Lung (tissue), 11 donors: ENCODE measurements at regions not wholly inside any gene's neighbourhood (a gene's known extent, or its start where the extent isn't known, plus 50 kb on each side); places are given as distances from the start of the nearest gene placed in this dataset.

Experiments used
- ATAC-seq: fragments of 200-7000 bp; cut with Tn5 transposase; one replicate; pipeline ENCODE4 v1.9.1; 2020; ENCODE audit warnings: moderate number of reproducible peaks; ENCODE audit not compliant: insufficient read depth, low FRiP score
- DNase-seq, 3 donors: peaks; one replicate each; pipeline ENCODE4 v3.0.0-alpha.2; 2013 to 2017
- H3K27ac ChIP-seq, 2 donors: one replicate each; pipeline ENCODE4 v1.5.1; 2013; ENCODE audit warnings: mild to moderate bottlenecking in 2 of 2, moderate library complexity in 2 of 2, control low read depth in 1 of 2, inconsistent platforms in 1 of 2, low read depth in 1 of 2, low read length in 1 of 2
- H3K27me3 ChIP-seq, 3 donors: one replicate each; pipeline ENCODE4 v1.5.1; 2013; ENCODE audit warnings: low read length in 2 of 3; ENCODE audit not compliant: control insufficient read depth in 3 of 3, insufficient read depth in 3 of 3
- H3K36me3 ChIP-seq, 4 donors: one replicate each; pipeline ENCODE4 v1.5.1; 2013; ENCODE audit warnings: low read length in 4 of 4, mild to moderate bottlenecking in 1 of 4, moderate library complexity in 1 of 4; ENCODE audit not compliant: control insufficient read depth in 4 of 4, insufficient read depth in 4 of 4
- H3K4me1 ChIP-seq, 5 donors: one replicate each; pipeline ENCODE4 v1.5.1; 2013; ENCODE audit warnings: low read length in 5 of 5, mild to moderate bottlenecking in 2 of 5, moderate library complexity in 1 of 5; ENCODE audit not compliant: control insufficient read depth in 5 of 5, insufficient read depth in 5 of 5
- H3K4me3 ChIP-seq: one replicate; pipeline ENCODE4 v1.5.1; 2013; ENCODE audit warnings: mild to moderate bottlenecking, control low read depth, moderate library complexity
- H3K9ac ChIP-seq, 2 donors: one replicate each; pipeline ENCODE4 v1.5.1; 2013; ENCODE audit warnings: low read length in 2 of 2, control low read depth in 1 of 2; ENCODE audit not compliant: insufficient read depth in 1 of 2
- H3K9me3 ChIP-seq, 4 donors: one replicate each; pipeline ENCODE4 v1.5.1; 2013; ENCODE audit warnings: low read length in 3 of 4, mild to moderate bottlenecking in 1 of 4, moderate library complexity in 1 of 4; ENCODE audit not compliant: control insufficient read depth in 4 of 4, insufficient read depth in 3 of 4
- WGBS, 2 donors: extraction: QIAGEN DNeasy Blood & Tissue Kit; methylation state at CpG; one replicate each; pipeline ENCODE4 v1.1.7; 2013; 5-methylcytosine and 5-hydroxymethylcytosine counted together
- TF ChIP-seq, protein P1 (sequence below): IDR thresholded peaks from 2 replicates; pipeline ENCODE4 v1.5.1; 2012; ENCODE audit warnings: mild to moderate bottlenecking; ENCODE audit errors: control extremely low read depth, extremely low read depth
- donor health status: control.
- donor health status: control.
- donor health status: Bipolar disorder and iron deficiency.
- donor health status: healthy.
- donor health status: DM: yes; HTN: yes; CAD: no.

DNA sequence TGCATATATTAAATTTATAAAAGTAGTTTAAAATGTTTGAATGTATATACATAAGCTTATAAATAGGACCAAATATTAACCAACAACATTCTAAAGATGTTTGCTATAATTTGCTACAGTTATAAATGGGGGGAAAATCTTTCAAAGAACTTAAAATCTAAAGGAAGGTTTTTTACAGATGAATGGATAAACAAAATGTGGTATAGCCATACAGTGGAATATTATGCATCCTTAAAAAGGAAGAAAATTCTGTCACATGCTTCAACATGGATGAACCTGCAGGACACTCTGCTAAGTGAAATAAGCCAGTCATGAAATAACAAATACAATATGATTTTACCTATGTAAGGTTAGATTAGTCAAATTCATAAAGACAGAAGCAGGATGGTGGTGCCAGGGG lies 75.8 kb downstream of the TMEM17 start:
- ATAC-seq (no peak), DNase-seq (no peak)
- no peaks in the 10 kb centered on the region for H3K4me1 ChIP-seq
- TF ChIP-seq, protein P1, sequence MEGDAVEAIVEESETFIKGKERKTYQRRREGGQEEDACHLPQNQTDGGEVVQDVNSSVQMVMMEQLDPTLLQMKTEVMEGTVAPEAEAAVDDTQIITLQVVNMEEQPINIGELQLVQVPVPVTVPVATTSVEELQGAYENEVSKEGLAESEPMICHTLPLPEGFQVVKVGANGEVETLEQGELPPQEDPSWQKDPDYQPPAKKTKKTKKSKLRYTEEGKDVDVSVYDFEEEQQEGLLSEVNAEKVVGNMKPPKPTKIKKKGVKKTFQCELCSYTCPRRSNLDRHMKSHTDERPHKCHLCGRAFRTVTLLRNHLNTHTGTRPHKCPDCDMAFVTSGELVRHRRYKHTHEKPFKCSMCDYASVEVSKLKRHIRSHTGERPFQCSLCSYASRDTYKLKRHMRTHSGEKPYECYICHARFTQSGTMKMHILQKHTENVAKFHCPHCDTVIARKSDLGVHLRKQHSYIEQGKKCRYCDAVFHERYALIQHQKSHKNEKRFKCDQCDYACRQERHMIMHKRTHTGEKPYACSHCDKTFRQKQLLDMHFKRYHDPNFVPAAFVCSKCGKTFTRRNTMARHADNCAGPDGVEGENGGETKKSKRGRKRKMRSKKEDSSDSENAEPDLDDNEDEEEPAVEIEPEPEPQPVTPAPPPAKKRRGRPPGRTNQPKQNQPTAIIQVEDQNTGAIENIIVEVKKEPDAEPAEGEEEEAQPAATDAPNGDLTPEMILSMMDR: no peak
- H3K9ac ChIP-seq: no peak overlapping the region
- no peak overlapping the region for H3K4me3 ChIP-seq
- H3K27ac ChIP-seq: no peak overlapping the region
- H3K27me3 ChIP-seq: no peaks in the 10 kb centered on the region
- H3K36me3 ChIP-seq: no peaks in the 10 kb centered on the region
- H3K9me3 ChIP-seq: peaks cover 0 to 2% (median 0%) of the 10 kb centered on the region in 4 donors

DNA sequence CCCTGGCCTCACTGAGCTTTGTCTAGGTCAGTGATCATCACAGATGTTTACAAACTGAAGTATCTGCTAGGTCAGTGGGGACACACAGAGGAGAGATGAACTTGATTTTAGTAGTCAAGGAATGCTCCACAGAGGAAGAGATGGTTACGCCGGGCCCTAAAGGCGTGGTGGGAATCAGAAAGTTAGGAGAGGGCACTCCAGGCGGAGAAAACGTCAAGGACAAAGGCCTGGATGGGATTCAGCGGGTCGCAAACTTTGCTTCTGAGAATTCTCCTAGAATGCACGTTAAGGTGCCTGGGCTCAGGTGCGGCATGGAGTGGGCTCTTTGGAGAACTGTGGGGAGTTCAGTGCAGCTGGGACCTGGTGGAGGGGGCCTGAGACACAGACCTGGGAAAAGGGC lies 78.8 kb downstream of the TMEM17 start:
- 94 to 99% methylated on average over 9 of the region's 9 CpGs for WGBS, 2 donors

DNA sequence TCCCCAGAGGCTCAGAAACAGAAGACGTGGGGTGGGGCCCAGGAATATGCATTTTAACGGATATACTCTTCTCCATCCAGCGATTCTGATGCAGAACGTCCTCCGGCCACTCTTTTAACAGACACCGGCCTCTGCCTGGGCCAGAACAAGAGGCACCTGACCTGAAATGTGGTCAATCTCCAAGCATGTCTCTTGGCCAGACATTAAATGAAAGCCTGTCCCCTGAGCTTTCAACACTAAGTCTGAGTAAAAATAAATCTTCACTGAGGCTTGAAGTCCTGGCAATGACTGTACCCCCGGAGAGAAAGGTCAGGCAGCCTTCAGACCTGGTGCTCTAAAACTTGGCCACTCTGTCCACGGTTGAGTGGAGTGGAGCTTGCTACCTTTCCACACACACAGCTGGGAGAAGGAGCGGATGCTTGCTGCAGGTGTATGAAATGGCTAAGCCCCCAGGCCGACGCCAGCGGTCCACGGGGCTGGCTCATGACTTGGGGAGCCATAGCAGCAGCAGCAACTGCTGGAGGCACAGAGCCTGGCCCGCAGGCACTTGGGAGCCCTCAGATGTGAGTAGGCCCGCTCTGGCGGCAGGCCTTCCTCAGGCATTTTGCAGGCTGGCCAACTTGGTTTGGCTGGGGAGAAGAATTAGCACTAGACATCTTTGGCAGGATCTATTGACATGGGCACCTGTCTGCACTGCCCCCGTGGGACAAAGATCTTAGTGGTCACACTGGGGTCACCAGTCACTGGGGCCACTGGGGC lies 79.7 kb downstream of the TMEM17 start:
- H3K27me3 ChIP-seq: peaks cover 0 to 2% (median 0%) of the 10 kb centered on the region in 3 donors
- ATAC-seq (no peak), DNase-seq (no peak)
- H3K36me3 ChIP-seq: no peaks in the 10 kb centered on the region
- H3K4me1 ChIP-seq: no peaks in the 10 kb centered on the region
- TF ChIP-seq, protein P1: no peak
- WGBS, 2 donors: 93 to 95% methylated on average over 17 of the region's 17 CpGs
- H3K9me3 ChIP-seq: peaks cover 0 to 5% (median 0%) of the 10 kb centered on the region in 4 donors
- H3K27ac ChIP-seq: no peak overlapping the region
- H3K4me3 ChIP-seq: no peak overlapping the region
- no peak overlapping the region for H3K9ac ChIP-seq

More for the DNA sequence above, 78.8 kb downstream of the TMEM17 start:
- Histone ChIP-seq H3K9me3 (peaks cover 0 to 5% (median 0%) of the 10 kb centered on the region in 4 donors), H3K9ac (no peak overlapping the region), H3K27ac (no peak overlapping the region), H3K4me3 (no peak overlapping the region), H3K36me3 (no peaks in the 10 kb centered on the region), H3K4me1 (no peaks in the 10 kb centered on the region), H3K27me3 (peaks cover 0 to 2% (median 0%) of the 10 kb centered on the region in 3 donors)
- TF ChIP-seq, protein P1: no peak
- no peak for DNase-seq
- ATAC-seq: no peak
